22Rv1 (cell line): ENCODE measurements at regions not wholly inside any gene's neighbourhood (a gene's known extent, or its start where the extent isn't known, plus 50 kb on each side); places are given as distances from the start of the nearest gene placed in this dataset.

Experiments
- ZFX ChIP-seq: fragments of 450-650 bp; IDR thresholded peaks from 2 replicates; pipeline ENCODE4 v1.6.1; 2017; ENCODE audit warnings: antibody characterized with exemption, borderline replicate concordance
- TF ChIP-seq, protein P1 (sequence below): fragments of 450-650 bp; IDR thresholded peaks from 2 replicates; pipeline ENCODE4 v1.5.1; 2017; ENCODE audit warnings: mild to moderate bottlenecking

GRCh38 chr3:75295013-75295412 lies 369.1 kb upstream of the FRG2C start:
- TF ChIP-seq, protein P1, sequence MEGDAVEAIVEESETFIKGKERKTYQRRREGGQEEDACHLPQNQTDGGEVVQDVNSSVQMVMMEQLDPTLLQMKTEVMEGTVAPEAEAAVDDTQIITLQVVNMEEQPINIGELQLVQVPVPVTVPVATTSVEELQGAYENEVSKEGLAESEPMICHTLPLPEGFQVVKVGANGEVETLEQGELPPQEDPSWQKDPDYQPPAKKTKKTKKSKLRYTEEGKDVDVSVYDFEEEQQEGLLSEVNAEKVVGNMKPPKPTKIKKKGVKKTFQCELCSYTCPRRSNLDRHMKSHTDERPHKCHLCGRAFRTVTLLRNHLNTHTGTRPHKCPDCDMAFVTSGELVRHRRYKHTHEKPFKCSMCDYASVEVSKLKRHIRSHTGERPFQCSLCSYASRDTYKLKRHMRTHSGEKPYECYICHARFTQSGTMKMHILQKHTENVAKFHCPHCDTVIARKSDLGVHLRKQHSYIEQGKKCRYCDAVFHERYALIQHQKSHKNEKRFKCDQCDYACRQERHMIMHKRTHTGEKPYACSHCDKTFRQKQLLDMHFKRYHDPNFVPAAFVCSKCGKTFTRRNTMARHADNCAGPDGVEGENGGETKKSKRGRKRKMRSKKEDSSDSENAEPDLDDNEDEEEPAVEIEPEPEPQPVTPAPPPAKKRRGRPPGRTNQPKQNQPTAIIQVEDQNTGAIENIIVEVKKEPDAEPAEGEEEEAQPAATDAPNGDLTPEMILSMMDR = no peak
- no peak for TF ChIP-seq ZFX
